GM20431 (cell line): ENCODE measurements at regions not wholly inside any gene's neighbourhood (a gene's known extent, or its start where the extent isn't known, plus 50 kb on each side); places are given as distances from the start of the nearest gene placed in this dataset.

ENCODE experiments used
- in situ Hi-C: fragments of 300-500 bp; cut with MseI, MboI; formaldehyde crosslinking; loops from one replicate; pipeline ENCODE4 v1.15.0; 2020; ENCODE audit warnings: low sequenced_read_pairs; ENCODE audit not compliant: unreplicated experiment

GRCh38 chr13:100822871-100823443 lies 148.4 kb upstream of the TMTC4 start:
- in situ Hi-C loops: no loop called here

DNA sequence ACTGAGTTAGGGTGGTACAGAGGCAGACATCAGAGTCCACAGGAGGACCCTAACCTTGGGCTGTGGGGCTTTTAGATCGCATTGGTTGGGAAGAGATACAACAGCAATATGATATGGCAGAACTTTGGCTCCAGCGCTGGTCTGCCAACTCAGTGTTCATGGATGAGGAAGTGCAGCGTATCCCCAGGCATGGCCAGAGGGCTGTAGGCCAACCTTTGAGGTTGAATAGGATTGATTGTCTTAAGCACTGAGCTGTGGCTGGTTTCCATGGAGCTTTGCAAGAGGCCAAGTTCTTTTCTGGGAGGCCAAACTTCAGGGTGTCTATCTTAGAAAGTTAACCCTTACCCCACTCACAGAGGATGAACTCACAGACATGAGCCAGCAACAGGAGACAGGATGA lies 144.1 kb upstream of the TMTC4 start:
- in situ Hi-C loops: no loop called here

DNA sequence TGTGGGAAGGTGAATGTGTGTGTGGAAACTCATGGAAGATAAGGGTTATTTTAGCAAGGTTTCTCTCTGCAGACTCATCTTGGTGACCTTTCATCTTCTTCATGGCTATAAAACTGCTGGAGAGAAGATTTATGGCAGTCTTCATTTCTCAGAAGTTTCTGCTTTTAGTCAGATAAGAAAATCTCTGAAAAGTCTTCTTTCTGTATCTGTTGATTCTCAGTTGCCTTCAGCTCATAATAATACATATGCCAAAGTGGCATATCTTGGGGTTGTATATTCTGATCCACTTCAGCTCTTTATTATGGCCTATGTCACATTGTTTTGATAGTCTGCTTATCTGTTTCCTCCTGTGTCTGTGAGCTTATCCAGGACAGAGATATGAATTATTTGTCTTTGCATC lies 143.3 kb upstream of the TMTC4 start:
- in situ Hi-C loops: no loop called here

DNA sequence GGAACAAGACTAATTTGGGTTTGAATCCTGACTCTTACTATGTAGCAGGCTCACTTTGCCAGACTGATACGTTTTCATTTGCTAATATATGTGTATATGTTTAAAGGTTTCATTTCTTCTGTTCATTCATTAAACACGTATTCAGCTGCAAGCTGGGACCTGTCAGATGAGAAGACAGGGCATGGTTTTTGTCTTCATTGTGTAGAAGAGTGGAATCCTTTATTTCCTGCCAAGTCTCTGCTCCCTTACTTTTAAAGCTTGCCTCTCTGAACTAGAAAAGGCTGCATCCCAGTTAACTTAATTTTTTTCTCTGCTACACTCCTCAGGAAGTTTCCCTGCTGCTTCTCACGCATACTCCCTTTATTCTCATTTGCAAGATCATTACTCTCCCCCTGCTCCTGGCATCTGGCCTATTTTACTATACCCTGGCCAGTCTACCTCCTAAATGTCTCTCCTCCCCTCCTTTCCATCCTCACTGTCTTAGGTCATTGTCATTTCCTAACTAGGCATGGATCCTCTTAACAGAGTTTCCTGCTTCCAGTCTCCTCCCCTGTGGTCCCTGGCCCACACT lies 141.0 kb upstream of the TMTC4 start:
- in situ Hi-C loops: no loop called here

- in situ Hi-C loops: no loop called here
These were observed 138.5 kb upstream of the TMTC4 start for GRCh38 chr13:100812982-100813584.

- in situ Hi-C loops: no loop called here
These were observed 137.3 kb upstream of the TMTC4 start for GRCh38 chr13:100811928-100812327.

- in situ Hi-C loops: no loop called here
These were observed 136.7 kb upstream of the TMTC4 start for GRCh38 chr13:100811024-100811865.

- in situ Hi-C loops: no loop called here
These were observed 135.9 kb upstream of the TMTC4 start for GRCh38 chr13:100810481-100810880.

DNA sequence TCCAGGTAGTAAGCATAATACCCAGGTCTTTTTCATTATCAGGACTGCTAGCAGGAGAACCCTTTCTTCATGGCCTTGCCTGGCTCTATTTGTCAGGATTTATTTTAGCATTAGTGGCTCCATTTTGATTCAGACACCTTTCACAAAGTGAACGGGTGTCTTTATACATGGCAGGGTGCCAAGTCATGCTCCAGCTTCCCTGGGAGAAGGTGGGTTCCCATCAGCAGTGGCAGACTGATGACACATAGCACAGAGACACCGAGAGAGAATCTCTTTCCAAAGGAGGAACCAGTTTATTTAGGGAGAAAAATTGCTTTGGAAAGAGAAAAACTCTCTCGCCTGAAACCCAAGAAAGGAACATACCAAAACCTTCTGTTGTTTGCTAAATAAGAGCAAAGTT lies 135.3 kb upstream of the TMTC4 start:
- in situ Hi-C loops: no loop called here

GRCh38 chr13:100809129-100809390 lies 134.5 kb upstream of the TMTC4 start:
- in situ Hi-C loops: no loop called here

GRCh38 chr13:100808330-100809128 lies 133.9 kb upstream of the TMTC4 start:
- in situ Hi-C loops: no loop called here

DNA sequence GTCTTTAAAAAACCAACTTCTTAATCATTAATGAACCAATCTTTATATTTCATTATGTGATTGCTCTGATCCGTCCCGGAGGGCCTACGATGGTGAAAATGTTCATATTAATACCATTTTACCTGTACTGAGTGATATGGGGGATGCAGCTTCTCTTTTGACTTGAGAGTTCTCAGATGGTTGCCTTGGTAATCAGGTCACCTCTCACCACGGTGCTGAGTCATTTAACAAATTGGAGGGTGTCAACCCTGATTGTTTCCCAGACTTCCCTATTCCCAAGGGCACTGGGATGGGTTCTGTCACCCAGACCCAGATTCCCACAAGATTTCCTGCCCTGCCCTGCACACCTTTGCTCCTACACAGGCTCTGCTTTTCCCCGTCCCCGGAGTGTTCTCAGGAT lies 128.5 kb upstream of the TMTC4 start:
- in situ Hi-C loops: no loop called here

DNA sequence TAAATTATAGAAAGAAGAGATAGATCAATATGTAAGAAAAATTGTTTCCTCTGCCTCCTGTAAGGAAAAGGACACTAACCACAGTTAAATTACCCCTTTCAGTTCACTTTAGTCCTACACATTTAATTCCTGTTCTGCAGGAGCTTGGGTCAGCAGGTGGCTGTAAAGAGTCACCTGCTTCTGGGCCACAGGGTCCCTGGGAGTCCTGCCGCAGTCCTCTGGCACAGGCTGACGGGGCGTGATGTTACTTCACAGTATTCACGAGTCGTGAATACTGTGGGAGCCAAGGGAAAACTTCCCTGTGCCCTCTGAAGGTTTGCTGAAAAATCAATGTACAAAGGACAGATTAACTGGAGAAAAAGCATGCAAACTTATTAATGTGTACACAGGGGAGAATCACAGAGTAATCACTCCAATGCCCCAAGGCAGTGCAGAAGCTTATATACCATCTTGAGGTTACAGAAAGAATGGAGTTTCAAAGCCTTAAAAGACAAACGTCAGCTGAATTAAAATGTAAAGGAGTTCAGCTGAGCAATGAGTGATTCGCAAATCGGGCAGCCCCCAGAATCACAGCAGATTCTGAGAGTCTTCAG lies 125.8 kb upstream of the TMTC4 start:
- in situ Hi-C loops: no loop called here

DNA sequence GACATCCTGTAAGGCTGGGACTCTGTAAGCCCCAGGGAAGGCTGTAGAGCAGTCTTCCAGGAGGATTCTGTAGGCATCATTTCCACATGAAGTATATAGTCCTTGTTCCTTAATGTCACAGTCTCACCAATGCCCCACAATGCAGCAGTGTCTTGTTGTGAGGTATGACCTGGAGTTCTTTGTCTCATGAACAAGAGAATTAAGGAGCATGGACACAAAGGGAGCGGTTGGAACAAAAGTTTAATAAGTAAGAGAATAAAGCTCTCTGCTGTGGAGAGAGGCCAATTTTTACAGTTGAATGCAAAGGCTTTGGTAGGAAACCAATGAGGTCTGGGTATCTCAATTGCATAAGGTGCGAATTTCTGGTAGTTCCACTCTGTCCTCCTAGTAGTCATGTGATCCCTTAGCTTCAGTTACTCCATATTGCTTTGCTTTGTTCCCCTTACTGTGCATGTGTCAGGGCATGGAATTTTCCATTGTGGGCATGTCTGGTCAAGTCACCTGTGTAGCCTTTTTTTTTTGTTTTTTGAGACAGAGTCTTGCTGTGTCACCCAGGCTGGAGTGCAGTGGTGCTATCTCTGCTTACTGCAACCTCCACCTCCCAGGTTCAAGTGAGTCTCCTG lies 124.3 kb upstream of the TMTC4 start:
- in situ Hi-C loops: no loop called here

GRCh38 chr13:100797921-100798320 lies 123.3 kb upstream of the TMTC4 start:
- in situ Hi-C loops: no loop called here

DNA sequence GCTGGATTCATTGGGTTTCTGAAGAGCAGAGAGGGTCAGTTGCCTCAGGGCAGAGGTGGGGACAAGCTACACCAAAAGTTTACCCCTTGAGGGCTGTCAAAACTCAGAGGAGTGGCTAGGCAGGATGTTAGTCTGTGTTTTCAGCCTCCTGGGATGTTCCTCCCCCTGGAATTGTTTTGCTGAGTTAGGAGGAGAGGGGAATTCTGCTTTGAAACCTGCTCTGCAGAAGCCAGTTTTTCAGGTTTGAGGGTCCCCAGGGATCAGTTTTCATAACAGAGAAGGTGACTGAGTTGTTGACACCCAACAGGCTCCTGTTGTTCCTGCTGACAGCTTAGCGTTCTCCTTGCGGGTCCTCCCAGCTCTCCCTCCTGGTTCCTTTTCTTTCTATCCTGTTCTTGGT lies 121.9 kb upstream of the TMTC4 start:
- in situ Hi-C loops: no loop called here

- in situ Hi-C loops: no loop called here
These were observed 120.0 kb upstream of the TMTC4 start for GRCh38 chr13:100794575-100794974.

DNA sequence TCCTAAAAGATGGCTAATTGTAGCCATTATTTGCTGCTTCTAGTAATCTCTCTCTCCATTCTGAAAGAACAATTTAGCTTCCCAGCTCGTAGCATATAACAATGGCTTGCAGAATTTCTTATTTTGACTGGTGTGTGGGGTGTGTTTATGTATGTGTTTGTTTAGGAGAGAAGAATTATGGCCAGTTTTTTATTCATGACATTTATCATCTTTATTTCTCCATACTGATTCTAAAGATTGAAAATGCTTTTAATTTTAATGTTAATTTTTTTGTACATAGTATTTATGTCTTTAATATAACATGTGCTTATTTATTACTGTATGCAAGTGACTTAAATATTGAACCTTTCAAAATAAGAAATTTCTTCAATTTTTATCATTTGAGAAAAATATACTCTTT lies 115.8 kb upstream of the TMTC4 start:
- in situ Hi-C loops: no loop called here

GRCh38 chr13:100789968-100790367 lies 115.4 kb upstream of the TMTC4 start:
- in situ Hi-C loops: no loop called here

GRCh38 chr13:100789481-100789880 lies 114.9 kb upstream of the TMTC4 start:
- in situ Hi-C loops: no loop called here
